ENCODE measurements at regions not wholly inside any gene's neighbourhood (a gene's known extent, or its start where the extent isn't known, plus 50 kb on each side); places are given as distances from the start of the nearest gene placed in this dataset.

DNA sequence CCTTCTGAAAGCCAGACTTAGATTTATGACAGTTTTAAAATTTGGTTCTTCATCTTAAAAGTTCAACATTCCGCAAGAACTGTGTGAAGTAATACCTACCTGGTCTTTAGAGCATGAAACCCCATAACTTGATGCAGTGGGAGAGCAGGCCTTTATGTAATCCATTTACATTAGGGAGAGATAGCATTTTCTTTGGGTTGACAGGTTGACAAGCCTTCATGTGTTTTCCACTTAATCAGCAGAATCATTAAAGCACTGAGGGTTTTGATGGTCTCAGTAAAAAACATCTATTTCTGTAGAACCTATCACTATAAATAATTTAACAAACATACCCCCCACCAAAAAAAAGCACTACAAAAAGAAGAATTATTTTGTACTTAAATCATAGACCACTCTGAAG is 121.6 kb upstream of the KIF2A start:
- TF ChIP-seq EP300 (IDR thresholded peaks at IDR 0.05; ENCODE audit: borderline replicate concordance in 1 of 2, low read depth in 1 of 2, low read length in 1 of 2) (no peak), SMC3 (IDR thresholded peaks at IDR 0.05; ENCODE audit: low read depth, low read length) (no peak), RCOR1 (IDR thresholded peaks at IDR 0.05; ENCODE audit: low read length) (no peak), MAX (IDR thresholded peaks at IDR 0.05; ENCODE audit: low read depth) (no peak), SIN3A (IDR thresholded peaks at IDR 0.05; ENCODE audit: borderline replicate concordance, low read depth, low read length) (no peak), MXI1 (IDR thresholded peaks at IDR 0.05; ENCODE audit: low read depth, low read length) (no peak), TAF1 (IDR thresholded peaks at IDR 0.05; ENCODE audit: borderline replicate concordance, low read depth, low read length) (no peak), YY1 (IDR thresholded peaks at IDR 0.05; ENCODE audit: low read depth) (no peak), TCF12 (IDR thresholded peaks at IDR 0.05) (no peak)
- TF ChIP-seq, protein P1, sequence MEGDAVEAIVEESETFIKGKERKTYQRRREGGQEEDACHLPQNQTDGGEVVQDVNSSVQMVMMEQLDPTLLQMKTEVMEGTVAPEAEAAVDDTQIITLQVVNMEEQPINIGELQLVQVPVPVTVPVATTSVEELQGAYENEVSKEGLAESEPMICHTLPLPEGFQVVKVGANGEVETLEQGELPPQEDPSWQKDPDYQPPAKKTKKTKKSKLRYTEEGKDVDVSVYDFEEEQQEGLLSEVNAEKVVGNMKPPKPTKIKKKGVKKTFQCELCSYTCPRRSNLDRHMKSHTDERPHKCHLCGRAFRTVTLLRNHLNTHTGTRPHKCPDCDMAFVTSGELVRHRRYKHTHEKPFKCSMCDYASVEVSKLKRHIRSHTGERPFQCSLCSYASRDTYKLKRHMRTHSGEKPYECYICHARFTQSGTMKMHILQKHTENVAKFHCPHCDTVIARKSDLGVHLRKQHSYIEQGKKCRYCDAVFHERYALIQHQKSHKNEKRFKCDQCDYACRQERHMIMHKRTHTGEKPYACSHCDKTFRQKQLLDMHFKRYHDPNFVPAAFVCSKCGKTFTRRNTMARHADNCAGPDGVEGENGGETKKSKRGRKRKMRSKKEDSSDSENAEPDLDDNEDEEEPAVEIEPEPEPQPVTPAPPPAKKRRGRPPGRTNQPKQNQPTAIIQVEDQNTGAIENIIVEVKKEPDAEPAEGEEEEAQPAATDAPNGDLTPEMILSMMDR (IDR thresholded peaks at IDR 0.05), result no peak
- TF ChIP-seq, protein P2, sequence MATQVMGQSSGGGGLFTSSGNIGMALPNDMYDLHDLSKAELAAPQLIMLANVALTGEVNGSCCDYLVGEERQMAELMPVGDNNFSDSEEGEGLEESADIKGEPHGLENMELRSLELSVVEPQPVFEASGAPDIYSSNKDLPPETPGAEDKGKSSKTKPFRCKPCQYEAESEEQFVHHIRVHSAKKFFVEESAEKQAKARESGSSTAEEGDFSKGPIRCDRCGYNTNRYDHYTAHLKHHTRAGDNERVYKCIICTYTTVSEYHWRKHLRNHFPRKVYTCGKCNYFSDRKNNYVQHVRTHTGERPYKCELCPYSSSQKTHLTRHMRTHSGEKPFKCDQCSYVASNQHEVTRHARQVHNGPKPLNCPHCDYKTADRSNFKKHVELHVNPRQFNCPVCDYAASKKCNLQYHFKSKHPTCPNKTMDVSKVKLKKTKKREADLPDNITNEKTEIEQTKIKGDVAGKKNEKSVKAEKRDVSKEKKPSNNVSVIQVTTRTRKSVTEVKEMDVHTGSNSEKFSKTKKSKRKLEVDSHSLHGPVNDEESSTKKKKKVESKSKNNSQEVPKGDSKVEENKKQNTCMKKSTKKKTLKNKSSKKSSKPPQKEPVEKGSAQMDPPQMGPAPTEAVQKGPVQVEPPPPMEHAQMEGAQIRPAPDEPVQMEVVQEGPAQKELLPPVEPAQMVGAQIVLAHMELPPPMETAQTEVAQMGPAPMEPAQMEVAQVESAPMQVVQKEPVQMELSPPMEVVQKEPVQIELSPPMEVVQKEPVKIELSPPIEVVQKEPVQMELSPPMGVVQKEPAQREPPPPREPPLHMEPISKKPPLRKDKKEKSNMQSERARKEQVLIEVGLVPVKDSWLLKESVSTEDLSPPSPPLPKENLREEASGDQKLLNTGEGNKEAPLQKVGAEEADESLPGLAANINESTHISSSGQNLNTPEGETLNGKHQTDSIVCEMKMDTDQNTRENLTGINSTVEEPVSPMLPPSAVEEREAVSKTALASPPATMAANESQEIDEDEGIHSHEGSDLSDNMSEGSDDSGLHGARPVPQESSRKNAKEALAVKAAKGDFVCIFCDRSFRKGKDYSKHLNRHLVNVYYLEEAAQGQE (IDR thresholded peaks at IDR 0.05; ENCODE audit: low read depth, low read length), result no peak
